ENCODE measurements at regions not wholly inside any gene's neighbourhood (a gene's known extent, or its start where the extent isn't known, plus 50 kb on each side); places are given as distances from the start of the nearest gene placed in this dataset.

DNA sequence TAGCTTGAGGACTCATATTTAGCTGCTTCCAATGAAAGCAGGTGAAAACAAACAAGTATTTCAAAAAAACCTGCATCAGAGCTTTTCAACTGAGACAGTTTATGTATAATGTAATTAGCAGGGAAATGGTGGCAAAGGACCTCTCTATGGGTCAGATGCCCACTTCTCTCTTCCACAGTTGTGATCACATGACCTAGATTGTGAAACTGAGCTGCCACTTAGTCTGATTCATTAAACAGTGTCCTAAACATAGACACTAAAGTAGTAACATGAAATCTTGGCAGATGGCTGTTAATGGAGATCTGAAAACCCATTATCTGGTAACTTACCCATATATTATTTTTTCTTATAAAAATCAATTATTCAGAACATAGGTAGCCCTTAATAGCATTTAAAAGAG lies 663.6 kb upstream of the RIOK2 start:
- TF ChIP-seq EP300 (conservative IDR thresholded peaks at IDR 0.05; ENCODE audit: poor library complexity, severe bottlenecking) (no peak), POLR2AphosphoS5 (IDR thresholded peaks at IDR 0.05) (no peak), CTCF (IDR thresholded peaks at IDR 0.05; ENCODE audit: poor library complexity, severe bottlenecking) (no peak), TAF1 (IDR thresholded peaks at IDR 0.05; ENCODE audit: low read depth) (no peak), EZH2 (IDR thresholded peaks at IDR 0.05; ENCODE audit: borderline replicate concordance, insufficient read depth, low read length, poor library complexity, severe bottlenecking) (no peak), SMC3 (conservative IDR thresholded peaks at IDR 0.05; ENCODE audit: poor library complexity) (no peak), MXI1 (conservative IDR thresholded peaks at IDR 0.05; ENCODE audit: poor library complexity, severe bottlenecking) (no peak), RAD21 (conservative IDR thresholded peaks at IDR 0.05) (no peak)
